Right cardiac atrium (tissue), 5 donors: ENCODE measurements at regions not wholly inside any gene's neighbourhood (a gene's known extent, or its start where the extent isn't known, plus 50 kb on each side); places are given as distances from the start of the nearest gene placed in this dataset.

Source experiments
- ATAC-seq, 2 donors: fragments of 200-7000 bp; cut with Tn5 transposase; one replicate each; pipeline versions ENCODE4 v1.8.0 to v1.9.1; 2020; ENCODE audit warnings: moderate library complexity in 2 of 2, mild to moderate bottlenecking in 1 of 2
- DNase-seq, 3 donors: peaks; one replicate each; pipeline ENCODE4 v3.0.0-alpha.2; 2020
- H3K27ac ChIP-seq: one replicate; pipeline ENCODE4 v1.5.1; 2013; ENCODE audit warnings: mild to moderate bottlenecking, low read length, control low read depth, moderate library complexity
- H3K27me3 ChIP-seq: one replicate; pipeline ENCODE4 v1.6.1; 2013; ENCODE audit not compliant: control insufficient read depth, insufficient read depth
- H3K4me1 ChIP-seq: one replicate; pipeline ENCODE4 v1.6.1; 2013; ENCODE audit warnings: low read length; ENCODE audit not compliant: control insufficient read depth, insufficient read depth
- H3K4me3 ChIP-seq: one replicate; pipeline ENCODE4 v1.5.1; 2013; ENCODE audit warnings: low read length, control low read depth
- H3K9me3 ChIP-seq: one replicate; pipeline ENCODE4 v1.6.1; 2013; ENCODE audit warnings: low read length; ENCODE audit not compliant: control insufficient read depth
- WGBS: extraction: QIAGEN DNeasy Blood & Tissue Kit; methylation state at CpG from one replicate; pipeline ENCODE4 v1.1.7; 2013; 5-methylcytosine and 5-hydroxymethylcytosine counted together
- intact Hi-C, 4 donors: fragments of 100-400 bp; cut with DNase I; formaldehyde crosslinking; loops; one replicate each; pipeline versions ENCODE4 v1.11.0 to v1.14.0; 2022 to 2023
- donor health status: healthy with polysubstance abuse.
- donor health status: DM: no; HTN: yes; CAD: no.
- donor health status: DM: no; HTN: no; CAD: no.
- donor health status: DM: no; HTN: yes; CAD: no; lungs with severe emphysema.
- donor health status: DM: yes; HTN: yes; CAD: no.

DNA sequence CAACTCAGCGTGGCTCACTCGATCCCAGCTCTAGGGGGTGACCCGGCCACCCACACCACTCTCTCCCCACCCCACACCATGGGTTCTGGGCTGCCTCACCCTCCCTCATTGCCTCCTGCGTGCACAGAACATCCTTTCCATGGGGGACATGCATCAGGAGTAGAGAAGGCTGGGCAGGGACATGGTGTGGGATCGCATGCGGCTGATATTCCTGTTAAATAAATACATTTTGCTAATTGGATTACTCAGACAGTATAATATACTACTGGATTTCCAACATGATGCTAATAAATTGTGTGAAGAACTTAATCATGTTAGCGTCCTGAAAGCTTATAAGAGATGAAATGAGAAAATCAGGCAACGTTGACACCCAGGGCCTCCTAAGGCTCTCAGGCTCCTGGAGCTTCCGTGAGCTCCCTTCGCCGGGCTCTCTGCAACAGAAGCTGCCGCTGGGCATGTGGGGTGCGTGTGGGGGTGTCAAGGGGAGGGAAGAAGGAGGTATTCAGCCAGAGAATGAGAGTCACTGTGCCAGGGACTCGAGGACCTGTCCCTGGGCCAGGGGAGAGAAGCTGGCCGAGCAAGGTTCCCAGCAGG lies 173.1 kb upstream of the TNRC6C start:
- Histone ChIP-seq H3K27me3 (no peaks in the 10 kb centered on the region), H3K27ac (no peak overlapping the region), H3K4me1 (no peaks in the 10 kb centered on the region), H3K4me3 (no peak overlapping the region), H3K9me3 (no peaks in the 10 kb centered on the region)
- 85% methylated on average over 15 of the region's 15 CpGs for WGBS
- no peak for ATAC-seq
- intact Hi-C loops = loop anchor here in 1 of 4 donors (10.0 kb wide), 1 partner anchor 229 kb away; no protein-coding TSS in a partner anchor
- DNase-seq = peak in 1 of 3 donors; percentile 10

DNA sequence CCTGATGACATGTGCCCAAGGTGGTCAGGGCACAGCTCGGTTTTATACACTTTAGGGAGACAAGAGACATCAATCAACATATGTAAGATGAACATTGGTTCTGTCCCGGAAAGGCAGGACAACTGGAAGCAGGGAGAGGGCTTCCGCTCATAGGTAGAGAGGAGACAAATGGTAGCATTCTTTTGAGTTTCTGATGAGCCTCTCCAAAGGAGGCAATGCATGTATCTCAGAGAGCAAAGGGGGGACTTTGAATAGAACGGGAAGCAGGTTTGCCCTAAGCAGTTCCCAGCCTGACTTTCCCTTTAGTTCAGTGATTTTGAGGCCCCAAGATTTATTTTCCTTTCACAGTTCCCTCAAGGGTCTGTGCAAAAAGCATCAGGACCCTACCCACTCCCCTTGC lies 172.4 kb upstream of the TNRC6C start:
- Histone ChIP-seq H3K27ac (no peak overlapping the region), H3K4me3 (no peak overlapping the region), H3K4me1 (no peaks in the 10 kb centered on the region), H3K9me3 (no peaks in the 10 kb centered on the region), H3K27me3 (no peaks in the 10 kb centered on the region)
- ATAC-seq (no peak), DNase-seq (no peak)
- WGBS = 66% methylated on average over 4 of the region's 4 CpGs
- intact Hi-C loops = loop anchor here in 1 of 4 donors (10.0 kb wide), 1 partner anchor 229 kb away; no protein-coding TSS in a partner anchor

DNA sequence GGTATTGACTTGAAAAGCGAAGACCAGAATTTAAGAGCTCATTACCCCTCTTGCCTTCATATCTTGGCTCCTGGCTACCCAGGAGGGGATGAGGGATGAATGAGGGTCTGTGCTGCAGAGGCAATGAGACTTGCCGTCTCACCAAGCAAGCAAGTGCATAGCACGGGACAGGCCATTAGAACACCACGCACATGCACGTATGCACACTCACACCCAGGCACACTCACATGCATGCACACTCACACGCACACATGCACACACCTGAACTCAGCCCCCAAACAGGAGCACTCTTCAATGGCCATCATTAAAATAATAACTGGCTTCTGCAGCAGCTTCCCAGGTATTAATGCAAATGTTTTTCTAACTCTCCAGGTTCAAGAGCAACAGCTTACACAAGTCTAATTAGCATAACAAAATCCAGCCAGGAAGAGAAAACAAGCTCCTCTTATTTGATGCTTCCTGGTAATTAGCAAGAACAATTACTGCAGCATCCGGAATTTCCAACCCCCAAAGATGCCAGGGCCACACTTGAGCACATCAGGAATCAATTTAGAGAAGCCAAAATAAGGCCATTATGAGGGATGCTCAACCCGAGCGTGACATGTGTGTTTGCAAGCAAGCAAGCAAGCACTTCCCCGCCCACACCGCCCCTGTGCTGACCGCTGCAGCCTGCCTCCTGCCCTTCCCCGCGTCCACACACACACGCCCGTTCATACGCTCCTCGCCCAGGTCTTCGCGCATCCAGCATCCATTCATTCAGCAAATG lies 171.6 kb upstream of the TNRC6C start:
- H3K9me3 ChIP-seq = no peaks in the 10 kb centered on the region

DNA sequence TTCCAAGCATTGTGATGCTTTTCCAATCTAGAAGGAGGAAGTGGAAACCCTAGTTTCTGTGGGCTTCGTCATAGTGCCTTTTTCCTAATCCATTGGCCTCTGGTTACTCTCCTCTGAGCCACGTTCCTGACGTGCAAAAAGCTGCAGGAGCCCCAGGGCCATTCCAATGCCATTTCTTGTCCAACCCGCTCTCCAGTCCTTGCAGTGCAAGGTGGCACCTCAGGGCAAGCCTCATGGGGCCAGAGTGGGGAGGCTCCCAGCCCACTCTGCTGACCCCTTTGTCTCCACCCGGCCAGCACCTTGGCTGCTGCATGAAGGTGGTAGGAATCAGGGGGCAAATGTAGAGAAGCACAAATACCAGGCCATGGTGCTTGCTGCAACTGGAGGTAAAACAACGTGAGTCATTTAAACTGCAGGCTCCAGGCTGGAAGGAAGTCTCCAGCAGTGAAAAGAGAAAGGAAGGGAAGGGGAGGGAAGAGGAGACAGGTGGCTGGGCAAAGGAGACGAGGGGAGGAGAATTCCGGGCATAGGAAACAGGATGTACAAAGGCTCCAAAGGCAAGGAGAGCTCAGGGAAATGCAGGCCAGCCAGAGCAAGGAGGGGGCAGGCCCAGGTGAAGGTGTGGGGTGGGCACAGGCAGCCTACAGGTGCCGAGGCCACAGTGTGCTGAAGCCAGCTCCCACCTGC lies 168.2 kb upstream of the TNRC6C start:
- intact Hi-C loops = no loop called here
- no peaks in the 10 kb centered on the region for H3K27me3 ChIP-seq
- ATAC-seq = no peak
- DNase-seq = no peak
- H3K4me3 ChIP-seq = no peak overlapping the region
- 68% methylated on average over 9 of the region's 9 CpGs for WGBS
- H3K27ac ChIP-seq = no peak overlapping the region
- H3K9me3 ChIP-seq = no peaks in the 10 kb centered on the region
- H3K4me1 ChIP-seq = no peaks in the 10 kb centered on the region

More for the DNA sequence above, 171.6 kb upstream of the TNRC6C start:
- DNase-seq = peak in 1 of 3 donors; percentile 0
- no peaks in the 10 kb centered on the region for H3K27me3 ChIP-seq
- 63% methylated on average over 20 of the region's 20 CpGs for WGBS
- H3K27ac ChIP-seq = no peak overlapping the region
- intact Hi-C loops = loop anchor here in 1 of 4 donors (10.0 kb wide), 1 partner anchor 228 kb away; no protein-coding TSS in a partner anchor
- no peaks in the 10 kb centered on the region for H3K4me1 ChIP-seq
- no peak overlapping the region for H3K4me3 ChIP-seq
- ATAC-seq = no peak

DNA sequence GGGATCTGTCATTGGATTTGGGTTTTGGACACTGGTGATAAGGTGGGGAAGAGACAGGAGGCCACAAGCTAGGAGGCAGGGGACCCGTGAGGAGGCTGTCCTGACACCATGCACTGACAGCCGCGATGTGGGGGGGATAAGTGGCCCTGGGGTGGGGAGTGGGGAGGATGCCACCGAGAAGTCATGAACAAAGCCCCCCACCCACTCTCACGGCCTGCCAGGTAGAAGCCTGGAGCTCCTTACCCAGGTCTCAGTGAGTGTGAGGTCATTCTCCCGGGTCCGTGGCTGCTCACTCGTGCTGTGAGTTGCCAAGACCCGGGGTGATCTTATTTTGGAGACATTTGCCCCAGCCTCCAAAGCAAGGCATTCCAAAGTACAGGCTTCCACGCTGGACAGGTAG lies 165.9 kb upstream of the TNRC6C start:
- DNase-seq (no peak), ATAC-seq (no peak)
- intact Hi-C loops = no loop called here
- Histone ChIP-seq H3K27ac (no peak overlapping the region), H3K27me3 (no peaks in the 10 kb centered on the region), H3K4me1 (no peaks in the 10 kb centered on the region), H3K4me3 (no peak overlapping the region), H3K9me3 (no peaks in the 10 kb centered on the region)
- 84% methylated on average over 10 of the region's 10 CpGs for WGBS

DNA sequence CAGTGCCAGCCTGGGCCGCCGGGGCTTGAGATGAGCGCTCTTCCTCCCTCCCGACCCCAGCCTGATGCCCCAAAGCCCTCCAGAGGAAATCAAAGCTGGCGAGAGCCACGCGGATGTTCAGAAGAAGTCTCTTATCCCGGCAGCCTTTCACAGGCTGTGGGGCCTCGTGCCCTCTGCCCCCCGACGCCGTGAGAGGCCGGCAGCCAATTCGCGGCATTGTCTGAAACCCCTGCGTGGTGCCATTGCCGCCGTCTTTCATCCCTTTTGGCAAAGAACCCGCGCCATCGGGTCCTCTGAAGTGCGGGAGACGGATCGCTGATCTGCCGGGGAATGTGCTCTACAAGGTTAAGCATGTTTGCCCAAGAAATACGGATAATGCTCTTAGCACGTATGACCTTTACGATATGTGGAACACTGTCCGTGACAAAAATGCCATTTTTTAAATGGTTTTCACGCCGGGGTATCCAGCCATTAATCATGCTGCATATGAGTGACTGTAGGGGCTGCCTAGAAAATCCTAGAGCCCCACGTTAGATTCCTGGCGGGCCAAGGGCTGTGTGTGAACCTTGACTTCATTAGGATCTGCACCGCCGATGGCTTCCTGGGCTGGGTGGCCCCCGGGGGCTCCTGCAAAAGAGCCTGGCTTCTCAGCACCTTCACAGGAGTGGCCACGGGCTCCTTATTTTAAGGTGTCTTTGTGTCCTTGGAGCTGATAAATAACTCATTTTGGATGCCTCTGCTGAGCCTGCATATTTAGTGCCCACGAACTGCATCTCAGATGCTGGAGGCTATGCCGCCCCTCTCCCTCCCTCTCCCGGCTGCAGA lies 165.1 kb upstream of the TNRC6C start:
- WGBS = 74% methylated on average over 40 of the region's 40 CpGs
- DNase-seq (no peak), ATAC-seq (no peak)
- intact Hi-C loops = no loop called here
- Histone ChIP-seq H3K27ac (no peak overlapping the region), H3K4me3 (no peak overlapping the region), H3K4me1 (no peaks in the 10 kb centered on the region), H3K27me3 (no peaks in the 10 kb centered on the region), H3K9me3 (no peaks in the 10 kb centered on the region)

DNA sequence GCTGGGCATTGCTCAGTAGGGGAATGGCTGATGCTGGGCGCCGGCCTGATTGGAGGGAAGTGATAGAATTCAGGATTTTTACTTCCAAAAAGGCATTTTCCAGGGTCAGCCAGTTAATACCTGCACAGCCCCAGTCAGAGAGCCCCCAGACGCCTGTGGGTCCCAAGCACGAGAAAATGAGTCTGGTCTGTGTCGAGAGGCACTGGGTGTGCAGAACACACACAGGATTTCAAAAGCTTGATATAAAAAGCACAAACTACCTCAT lies 164.6 kb upstream of the TNRC6C start:
- Histone ChIP-seq H3K9me3 (no peaks in the 10 kb centered on the region), H3K27ac (no peak overlapping the region), H3K27me3 (no peaks in the 10 kb centered on the region), H3K4me1 (no peaks in the 10 kb centered on the region), H3K4me3 (no peak overlapping the region)
- 93% methylated on average over 5 of the region's 5 CpGs for WGBS
- intact Hi-C loops = no loop called here
- DNase-seq (no peak), ATAC-seq (no peak)

DNA sequence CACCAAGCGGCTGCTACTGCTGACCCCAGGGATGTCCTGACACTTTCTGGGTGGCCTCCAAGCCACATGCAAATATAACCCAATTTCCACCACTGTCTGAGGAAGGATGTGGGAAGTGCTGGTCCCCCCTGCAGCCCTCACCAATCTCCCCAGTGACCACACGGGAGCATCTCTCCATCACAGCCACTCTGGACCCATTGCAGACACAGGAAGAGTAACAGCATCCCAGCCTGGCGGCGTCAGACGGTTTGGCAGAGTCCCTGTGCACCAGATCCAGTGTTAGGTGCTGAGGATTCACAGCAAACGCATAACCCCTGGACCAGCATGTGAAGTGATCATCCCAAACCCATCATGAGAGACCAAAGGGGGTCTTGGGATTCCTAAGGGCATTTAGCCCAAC lies 163.7 kb upstream of the TNRC6C start:
- DNase-seq (no peak), ATAC-seq (no peak)
- Histone ChIP-seq H3K27me3 (no peaks in the 10 kb centered on the region), H3K4me1 (no peaks in the 10 kb centered on the region), H3K4me3 (no peak overlapping the region), H3K27ac (no peak overlapping the region), H3K9me3 (no peaks in the 10 kb centered on the region)
- intact Hi-C loops = no loop called here
- 61% methylated on average over 6 of the region's 6 CpGs for WGBS

DNA sequence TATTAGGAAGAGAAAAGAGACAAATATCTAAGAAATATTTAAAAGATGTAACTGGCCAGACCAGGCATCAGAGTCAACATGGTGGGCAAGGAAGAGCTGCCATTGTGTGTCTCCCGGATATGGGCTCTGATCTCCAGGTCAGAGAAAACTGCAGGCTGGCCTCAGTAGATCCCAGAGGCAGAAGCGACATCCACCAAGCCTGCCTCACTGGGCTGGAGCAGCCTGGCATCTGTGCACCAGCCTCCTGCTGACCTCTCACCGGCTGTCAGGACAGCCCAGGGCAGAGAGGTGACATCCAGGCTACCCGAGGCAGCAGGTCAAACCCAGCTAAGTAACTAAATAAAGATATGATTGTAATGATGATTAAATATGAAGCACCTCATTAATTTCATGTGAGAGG lies 162.8 kb upstream of the TNRC6C start:
- no peak for DNase-seq
- intact Hi-C loops = no loop called here
- H3K4me1 ChIP-seq = no peaks in the 10 kb centered on the region
- no peaks in the 10 kb centered on the region for H3K27me3 ChIP-seq
- H3K27ac ChIP-seq = no peak overlapping the region
- no peak for ATAC-seq
- 70% methylated on average over 4 of the region's 4 CpGs for WGBS
- H3K9me3 ChIP-seq = no peaks in the 10 kb centered on the region
- no peak overlapping the region for H3K4me3 ChIP-seq

DNA sequence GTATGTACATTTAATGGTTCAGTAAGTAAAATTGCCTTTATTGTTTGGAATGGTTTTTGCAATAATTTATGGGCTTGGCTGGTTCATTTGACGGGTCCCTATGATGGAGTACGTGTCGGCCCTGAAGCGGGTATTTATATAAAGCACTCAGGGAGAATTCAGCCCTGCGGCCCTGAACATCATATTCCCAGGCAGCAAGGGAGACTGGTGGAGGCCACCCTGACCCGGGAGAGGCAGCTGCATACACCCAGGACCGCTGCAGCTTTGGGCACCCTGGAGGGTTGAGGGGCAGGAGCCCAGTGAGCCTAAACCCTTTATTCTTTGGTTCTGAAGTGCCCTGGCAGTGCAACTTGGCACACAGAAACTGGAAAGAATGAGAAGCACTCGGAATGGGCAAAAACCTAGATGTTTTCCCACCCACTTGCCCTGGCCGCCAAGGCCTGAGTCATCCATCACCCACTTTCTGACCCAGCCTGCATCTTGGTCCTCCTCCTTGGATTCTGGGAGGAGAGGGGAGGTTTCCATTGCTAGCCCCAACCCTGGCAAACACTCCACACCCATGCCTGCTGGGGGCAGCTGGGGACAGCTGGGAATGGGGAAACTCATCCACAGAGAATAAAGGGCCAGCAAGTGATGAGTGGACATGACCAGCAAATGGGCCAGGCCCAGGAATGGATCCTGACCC lies 162.2 kb upstream of the TNRC6C start:
- no peak overlapping the region for H3K27ac ChIP-seq
- no peak overlapping the region for H3K4me3 ChIP-seq
- 81% methylated on average over 9 of the region's 9 CpGs for WGBS

More for the DNA sequence above, 162.2 kb upstream of the TNRC6C start:
- no peaks in the 10 kb centered on the region for H3K9me3 ChIP-seq
- no peaks in the 10 kb centered on the region for H3K4me1 ChIP-seq
- peak; percentile 42 to 43 for ATAC-seq
- no peaks in the 10 kb centered on the region for H3K27me3 ChIP-seq
- intact Hi-C loops = no loop called here
- no peak for DNase-seq
